Tibial nerve (tissue), 4 donors: ENCODE measurements at regions not wholly inside any gene's neighbourhood (a gene's known extent, or its start where the extent isn't known, plus 50 kb on each side); places are given as distances from the start of the nearest gene placed in this dataset.

ENCODE experiments used
- DNase-seq, 2 donors: peaks; one replicate each; pipeline ENCODE4 v3.0.0-alpha.2; 2019; ENCODE audit warnings: low spot score in 2 of 2
- H3K27ac ChIP-seq, 4 donors: fragments of 200-600 bp; sonication (generic) in 3 of 4; one replicate each; pipeline ENCODE4 v1.5.1; 2017 to 2019; ENCODE audit warnings: mild to moderate bottlenecking in 1 of 4
- H3K27me3 ChIP-seq, 2 donors: fragments of 200-600 bp; sonication (generic) in 1 of 2; one replicate each; pipeline versions ENCODE4 v1.5.1 to v1.6.0; 2017 to 2019
- H3K36me3 ChIP-seq, 3 donors: fragments of 200-600 bp; sonication (generic); one replicate each; pipeline ENCODE4 v1.5.1; 2018 to 2019
- H3K4me1 ChIP-seq, 4 donors: fragments of 200-600 bp; sonication (generic) in 3 of 4; one replicate each; pipeline ENCODE4 v1.5.1; 2017 to 2019
- H3K4me3 ChIP-seq, 4 donors: fragments of 200-600 bp; sonication (generic) in 3 of 4; one replicate each; pipeline ENCODE4 v1.5.1; 2017 to 2019; ENCODE audit warnings: mild to moderate bottlenecking in 1 of 4, moderate library complexity in 1 of 4
- H3K9me3 ChIP-seq, 4 donors: fragments of 200-600 bp; sonication (generic) in 3 of 4; one replicate each; pipeline ENCODE4 v1.5.1; 2017 to 2019
- CTCF ChIP-seq, 5 experiments: fragments of 200-600 bp in 3 of 5; fragments of 450-650 bp in 2 of 5; sonication (generic) in 3 of 5; IDR thresholded peaks; one replicate each; pipeline ENCODE4 v1.5.1; 2016 to 2019; ENCODE audit warnings: antibody characterized with exemption in 5 of 5, mild to moderate bottlenecking in 3 of 5, moderate library complexity in 2 of 5
- EP300 ChIP-seq, 2 donors: sonication (generic); formaldehyde crosslinking; IDR thresholded peaks; one replicate each; pipeline ENCODE4 v1.6.1; 2017; ENCODE audit warnings: antibody characterized with exemption in 2 of 2, mild to moderate bottlenecking in 1 of 2
- POLR2A ChIP-seq, 2 donors: fragments of 450-650 bp; IDR thresholded peaks; one replicate each; pipeline ENCODE4 v1.6.1; 2017; ENCODE audit warnings: antibody characterized with exemption in 2 of 2, mild to moderate bottlenecking in 2 of 2, moderate library complexity in 2 of 2
- WGBS, 2 donors: methylation state at CpG; one replicate each; pipeline ENCODE4 v1.1.5; 2018; 5-methylcytosine and 5-hydroxymethylcytosine counted together

DNA sequence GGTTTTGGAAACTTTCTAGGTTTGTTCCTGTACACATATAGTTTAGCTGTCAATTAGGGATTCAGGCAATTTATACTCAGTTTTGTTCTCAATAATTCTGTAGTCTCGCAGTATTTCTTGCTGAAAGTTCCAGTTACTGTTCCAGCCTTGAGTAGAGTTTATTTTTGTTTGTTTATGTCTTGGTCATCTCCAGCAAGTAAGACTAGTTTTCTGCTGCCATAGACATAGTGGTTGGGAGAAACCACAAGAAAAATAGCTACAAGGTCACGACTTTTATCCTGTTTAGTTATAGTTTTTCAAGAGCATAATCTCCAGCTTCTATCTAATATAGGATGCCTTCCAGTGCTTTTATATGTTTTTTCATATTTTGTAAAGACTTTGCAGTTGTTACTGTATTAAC, 99.6 kb upstream of the FOXG1 start:
- H3K9me3 ChIP-seq = no peaks in the 10 kb centered on the region
- no peak for DNase-seq
- H3K4me1 ChIP-seq = no peaks in the 10 kb centered on the region
- H3K27me3 ChIP-seq = no peaks in the 10 kb centered on the region
- TF ChIP-seq POLR2A (IDR thresholded peaks at IDR 0.05) = no peak
- no peak for TF ChIP-seq CTCF (IDR thresholded peaks at IDR 0.05)
- no peak for TF ChIP-seq EP300 (IDR thresholded peaks at IDR 0.05)
- WGBS, 2 donors = 79 to 81% methylated on average over 2 of the region's 2 CpGs
- no peak overlapping the region for H3K4me3 ChIP-seq
- H3K36me3 ChIP-seq = no peaks in the 10 kb centered on the region
- H3K27ac ChIP-seq = no peak overlapping the region

DNA sequence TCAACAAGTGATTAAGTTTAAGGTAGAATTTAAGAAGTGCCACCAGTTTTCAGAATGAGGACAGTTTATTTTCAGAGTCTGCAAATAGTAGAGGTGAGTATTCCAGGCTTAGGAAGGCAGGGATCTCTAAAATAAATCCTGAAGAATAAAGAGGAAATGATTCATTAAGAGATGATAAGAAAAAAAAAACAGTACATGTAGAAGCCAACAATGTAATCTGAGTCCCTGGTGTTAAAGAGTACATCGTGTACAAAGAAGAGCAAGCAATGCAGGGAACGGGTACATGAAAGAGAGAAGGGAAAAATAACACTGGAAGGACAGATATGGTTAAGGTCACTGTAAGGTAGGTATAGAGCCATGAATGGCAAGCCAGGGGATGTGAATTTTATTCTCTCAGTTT, 95.2 kb upstream of the FOXG1 start:
- TF ChIP-seq CTCF (IDR thresholded peaks at IDR 0.05) (no peak), EP300 (IDR thresholded peaks at IDR 0.05) (no peak)
- DNase-seq = no peak
- Histone ChIP-seq H3K4me3 (no peak overlapping the region), H3K27me3 (no peaks in the 10 kb centered on the region), H3K27ac (no peak overlapping the region), H3K36me3 (no peaks in the 10 kb centered on the region), H3K9me3 (no peaks in the 10 kb centered on the region), H3K4me1 (no peaks in the 10 kb centered on the region)
- 61 to 74% methylated on average over 2 of the region's 2 CpGs for WGBS, 2 donors

- TF ChIP-seq POLR2A (IDR thresholded peaks at IDR 0.05) (no peak), EP300 (IDR thresholded peaks at IDR 0.05) (no peak), CTCF (IDR thresholded peaks at IDR 0.05) (no peak)
- H3K4me1 ChIP-seq = no peaks in the 10 kb centered on the region
- DNase-seq = no peak
- H3K27me3 ChIP-seq = no peaks in the 10 kb centered on the region
- H3K36me3 ChIP-seq = no peaks in the 10 kb centered on the region
- H3K4me3 ChIP-seq = no peak overlapping the region
- H3K27ac ChIP-seq = no peak overlapping the region
- WGBS, 2 donors = 78 to 83% methylated on average over 4 of the region's 4 CpGs
- H3K9me3 ChIP-seq = no peaks in the 10 kb centered on the region
These were observed 93.5 kb upstream of the FOXG1 start for GRCh38 chr14:28673056-28673455.

GRCh38 chr14:28676479-28676878, 90.1 kb upstream of the FOXG1 start:
- H3K27ac ChIP-seq = no peak overlapping the region
- H3K27me3 ChIP-seq = no peaks in the 10 kb centered on the region
- 34 to 47% methylated on average over 4 of the region's 4 CpGs for WGBS, 2 donors
- H3K4me3 ChIP-seq = no peak overlapping the region
- no peaks in the 10 kb centered on the region for H3K9me3 ChIP-seq
- TF ChIP-seq POLR2A (IDR thresholded peaks at IDR 0.05) (no peak), CTCF (IDR thresholded peaks at IDR 0.05) (no peak), EP300 (IDR thresholded peaks at IDR 0.05) (no peak)
- no peaks in the 10 kb centered on the region for H3K36me3 ChIP-seq
- DNase-seq = no peak
- no peaks in the 10 kb centered on the region for H3K4me1 ChIP-seq

- H3K9me3 ChIP-seq = no peaks in the 10 kb centered on the region
- TF ChIP-seq POLR2A (IDR thresholded peaks at IDR 0.05) (no peak), EP300 (IDR thresholded peaks at IDR 0.05) (no peak), CTCF (IDR thresholded peaks at IDR 0.05) (no peak)
- H3K27me3 ChIP-seq = no peaks in the 10 kb centered on the region
- DNase-seq = no peak
- H3K36me3 ChIP-seq = no peaks in the 10 kb centered on the region
- H3K4me3 ChIP-seq = no peak overlapping the region
- WGBS, 2 donors = 91 to 96% methylated on average over 2 of the region's 2 CpGs
- H3K27ac ChIP-seq = no peak overlapping the region
- H3K4me1 ChIP-seq = no peaks in the 10 kb centered on the region
These were observed 89.2 kb upstream of the FOXG1 start for GRCh38 chr14:28677381-28677780.
